GM19193 (cell line): ENCODE measurements at regions not wholly inside any gene's neighbourhood (a gene's known extent, or its start where the extent isn't known, plus 50 kb on each side); places are given as distances from the start of the nearest gene placed in this dataset.

Source experiments
- POLR2A ChIP-seq: IDR thresholded peaks from 4 replicates; pipeline ENCODE4 v1.6.1; 2011; ENCODE audit not compliant: insufficient read depth, insufficient read length; ENCODE audit errors: extremely low read depth

- TF ChIP-seq POLR2A: no peak
Measured at GRCh38 chr19:28514166-28514565, 698.8 kb downstream of the UQCRFS1 start.

GRCh38 chr19:28511655-28512054 is 701.3 kb downstream of the UQCRFS1 start:
- no peak for TF ChIP-seq POLR2A

DNA sequence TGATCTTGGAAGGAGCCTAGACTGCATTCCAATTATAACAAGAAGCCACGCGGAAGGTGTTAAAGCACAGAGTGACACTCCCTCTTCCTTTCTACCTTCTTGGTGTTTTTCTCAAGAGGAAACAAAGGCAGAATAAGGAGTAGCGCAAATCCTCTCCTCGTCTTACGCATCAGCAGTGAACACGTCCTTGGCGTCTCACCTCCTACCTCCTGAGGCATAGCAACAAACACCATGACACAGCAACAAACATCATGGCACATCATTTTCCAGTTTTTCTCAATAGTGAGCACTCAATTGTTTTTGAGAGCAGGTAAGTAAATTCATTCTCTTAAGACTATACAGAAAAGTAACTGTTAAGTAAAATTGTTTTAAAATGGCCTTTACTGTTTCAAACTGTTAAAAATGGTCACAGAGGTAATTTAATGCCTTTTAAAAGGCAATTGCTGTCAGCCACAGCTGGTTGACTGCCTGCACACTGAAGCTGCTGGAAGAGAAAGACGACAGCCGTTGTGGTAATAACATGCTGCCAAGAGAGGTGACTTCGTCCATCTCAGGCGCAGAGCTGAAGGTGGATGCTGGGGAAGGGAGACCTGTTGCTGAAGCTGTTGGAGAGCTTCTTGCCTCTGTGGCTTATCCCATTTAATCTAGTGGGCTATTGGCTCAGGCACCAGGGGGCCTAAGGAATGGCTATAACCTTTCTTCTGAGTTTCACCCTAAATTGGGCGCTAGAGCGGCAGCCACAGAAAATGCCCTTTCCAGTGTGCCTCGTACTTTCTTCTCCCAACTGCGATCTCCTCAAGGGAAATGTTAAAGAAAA is 703.7 kb downstream of the UQCRFS1 start:
- no peak for TF ChIP-seq POLR2A

- TF ChIP-seq POLR2A: no peak
Measured at GRCh38 chr19:28508666-28509065, 704.3 kb downstream of the UQCRFS1 start.

DNA sequence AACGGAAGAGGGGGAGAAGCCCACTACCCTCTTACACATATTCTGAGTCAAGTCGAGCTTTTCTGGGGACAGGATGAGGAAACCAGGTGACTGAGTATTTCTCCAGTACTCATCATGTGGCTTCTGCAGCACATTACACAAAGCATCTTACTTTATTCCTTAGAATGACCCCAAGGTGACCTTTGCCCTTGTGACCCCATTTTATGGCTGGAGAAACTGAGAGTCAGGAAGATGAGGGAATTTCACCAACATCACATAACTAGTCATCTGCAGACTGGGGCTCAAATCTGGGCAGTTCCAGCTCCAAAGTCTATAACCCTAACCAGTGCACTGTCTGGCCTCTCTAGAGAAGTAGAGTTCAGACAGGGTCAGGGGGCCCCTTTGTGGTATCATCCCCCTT is 707.0 kb downstream of the UQCRFS1 start:
- TF ChIP-seq POLR2A: no peak

DNA sequence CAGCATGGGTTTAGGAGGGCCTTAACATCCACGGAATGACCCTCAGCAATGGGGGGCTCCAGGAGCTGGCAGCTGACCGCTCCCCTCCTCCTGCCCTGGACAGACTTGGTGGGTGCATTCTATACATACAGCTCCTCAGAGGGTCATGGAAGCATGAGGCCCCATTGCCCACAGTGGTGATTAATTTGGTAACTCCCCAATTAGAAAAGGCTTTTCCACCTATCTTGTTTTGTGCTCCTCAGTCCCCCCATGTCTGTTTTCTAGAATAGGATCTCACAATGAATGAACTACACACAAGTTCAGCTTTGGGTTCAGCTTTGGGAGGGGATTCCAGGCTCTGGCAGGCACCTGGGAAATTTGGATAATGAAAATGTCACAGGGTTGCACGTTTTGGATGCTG is 707.8 kb downstream of the UQCRFS1 start:
- TF ChIP-seq POLR2A: no peak

GRCh38 chr19:28504727-28505126 is 708.2 kb downstream of the UQCRFS1 start:
- no peak for TF ChIP-seq POLR2A

GRCh38 chr19:28504139-28504538 is 708.8 kb downstream of the UQCRFS1 start:
- no peak for TF ChIP-seq POLR2A

DNA sequence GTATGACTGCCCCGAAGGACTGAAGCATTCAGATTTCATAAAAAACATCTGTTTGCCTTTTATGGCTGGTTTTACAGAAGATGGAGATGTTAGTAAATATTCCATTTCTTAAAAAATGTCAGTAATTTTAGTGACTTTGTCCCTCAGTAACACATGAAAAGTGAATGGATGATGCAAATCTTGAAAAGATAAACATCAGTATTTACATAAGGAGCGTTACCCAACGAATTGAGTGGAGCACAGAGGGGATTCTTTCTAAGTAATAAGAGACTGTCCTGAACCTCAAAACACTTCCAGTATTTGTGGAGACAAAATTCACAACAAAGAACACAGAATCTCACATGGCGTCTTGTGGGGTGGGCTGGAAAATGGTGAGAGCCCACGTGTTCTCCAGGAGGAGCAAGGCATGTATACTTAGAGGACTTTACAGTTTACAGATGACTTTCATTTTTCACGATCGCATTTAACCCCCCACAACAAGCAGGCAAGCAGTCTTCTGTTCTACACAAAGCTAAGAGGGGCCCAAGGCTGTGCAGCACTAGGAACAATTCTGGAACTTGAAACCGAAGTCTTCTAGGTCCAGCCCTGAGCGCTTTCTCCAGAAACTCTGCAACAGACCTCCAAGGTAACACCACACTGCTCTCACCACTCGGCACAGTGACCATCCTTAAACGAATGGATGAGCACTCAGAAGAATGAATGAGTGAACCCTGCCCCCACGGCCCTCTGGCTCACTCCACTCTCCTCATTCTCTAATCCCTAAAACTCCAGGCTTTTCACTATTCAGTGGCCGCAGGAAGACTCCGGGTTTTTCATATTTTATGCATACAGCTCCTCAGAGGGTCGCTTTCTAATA is 709.8 kb downstream of the UQCRFS1 start:
- no peak for TF ChIP-seq POLR2A

DNA sequence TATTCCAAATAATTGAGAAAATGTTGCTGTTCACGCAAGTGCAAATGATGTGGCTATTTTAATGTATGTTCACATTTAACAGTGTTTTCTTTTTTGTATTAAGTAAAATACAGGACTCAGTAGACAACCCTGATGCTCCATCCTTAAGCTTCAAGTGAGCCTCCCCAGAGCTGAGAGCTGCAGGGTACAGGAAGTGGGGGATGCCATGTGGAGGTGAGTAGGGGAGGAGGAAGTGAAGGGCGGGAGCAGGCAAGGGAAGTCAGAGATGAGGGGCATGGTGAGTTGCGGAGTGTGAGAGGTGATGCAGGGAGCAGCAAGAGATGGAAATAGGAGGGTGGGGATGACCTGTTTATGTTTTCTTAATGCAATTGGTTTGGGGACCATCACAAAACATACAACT is 711.0 kb downstream of the UQCRFS1 start:
- no peak for TF ChIP-seq POLR2A

- no peak for TF ChIP-seq POLR2A
Measured at GRCh38 chr19:28500982-28501630, 711.8 kb downstream of the UQCRFS1 start.

GRCh38 chr19:28500296-28500695 is 712.7 kb downstream of the UQCRFS1 start:
- no peak for TF ChIP-seq POLR2A

- no peak for TF ChIP-seq POLR2A
Measured at GRCh38 chr19:28498404-28498976, 714.5 kb downstream of the UQCRFS1 start.

DNA sequence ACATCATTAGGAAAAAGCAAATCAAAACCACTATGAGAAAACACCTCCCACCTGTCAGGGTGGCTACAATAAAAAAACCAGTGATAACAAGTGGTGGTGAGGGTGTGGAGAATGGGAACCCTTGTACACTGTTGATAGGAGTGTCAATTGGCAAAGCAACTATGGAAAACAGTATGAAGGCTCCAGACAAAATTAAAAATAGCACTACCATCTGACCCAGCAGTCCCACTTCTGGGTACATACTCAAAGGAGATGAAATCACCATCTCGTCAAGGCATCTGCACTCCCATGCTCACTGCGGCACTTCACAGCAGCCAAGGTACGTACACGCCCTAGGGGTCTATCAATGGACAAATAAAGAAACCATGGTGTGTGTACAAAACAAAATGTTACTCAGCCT is 715.1 kb downstream of the UQCRFS1 start:
- TF ChIP-seq POLR2A: no peak

GRCh38 chr19:28497137-28497536 is 715.8 kb downstream of the UQCRFS1 start:
- TF ChIP-seq POLR2A: no peak

DNA sequence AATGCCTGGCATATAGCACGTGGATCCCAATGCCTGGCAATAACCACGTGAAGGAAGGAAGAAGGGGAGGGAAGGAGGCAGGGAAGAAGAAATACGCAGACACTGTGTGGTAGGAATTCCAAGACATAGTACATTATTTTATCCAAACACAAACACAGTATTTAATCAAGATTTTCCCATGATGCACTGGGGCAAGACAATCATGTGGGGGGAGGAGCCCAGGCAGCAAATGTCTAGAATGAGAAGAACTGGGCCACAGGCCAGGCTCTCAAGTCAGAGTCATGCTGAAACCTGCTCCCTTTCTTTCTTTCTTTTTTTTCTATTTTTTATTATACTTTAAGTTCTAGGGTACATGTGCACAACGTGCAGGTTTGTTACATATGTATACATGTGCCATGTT is 717.9 kb downstream of the UQCRFS1 start:
- TF ChIP-seq POLR2A: no peak

GRCh38 chr19:28494461-28494860 is 718.5 kb downstream of the UQCRFS1 start:
- no peak for TF ChIP-seq POLR2A
